Mesenchymal stem cell (in vitro differentiated cells and primary cell): ENCODE measurements at regions not wholly inside any gene's neighbourhood (a gene's known extent, or its start where the extent isn't known, plus 50 kb on each side); places are given as distances from the start of the nearest gene placed in this dataset.

Experiments
- DNase-seq: peaks from one replicate; pipeline ENCODE4 v3.0.0-alpha.2; 2013
- H2AFZ ChIP-seq: one replicate; pipeline ENCODE4 v1.6.1; 2013; ENCODE audit warnings: low read depth, mild to moderate bottlenecking, control low read depth, inconsistent platforms, low read length, moderate library complexity
- H2AK5ac ChIP-seq: 2 replicates; pipeline ENCODE4 v1.6.1; 2013; ENCODE audit warnings: low read length, moderate library complexity, mild to moderate bottlenecking, inconsistent platforms; ENCODE audit not compliant: severe bottlenecking
- H2BK120ac ChIP-seq: one replicate; pipeline ENCODE4 v1.6.1; 2013; ENCODE audit warnings: low read depth, mild to moderate bottlenecking, inconsistent platforms, low read length, moderate library complexity
- H2BK12ac ChIP-seq, 2 experiments: one replicate each; pipeline ENCODE4 v1.6.1; 2013; ENCODE audit warnings: inconsistent platforms in 2 of 2, low read length in 2 of 2, mild to moderate bottlenecking in 2 of 2, moderate library complexity in 2 of 2, control low read depth in 1 of 2
- H2BK15ac ChIP-seq: one replicate; pipeline ENCODE4 v1.6.1; 2013; ENCODE audit warnings: mild to moderate bottlenecking, low read depth, inconsistent platforms; ENCODE audit not compliant: poor library complexity, severe bottlenecking
- H2BK5ac ChIP-seq: 2 replicates; pipeline ENCODE4 v1.6.1; 2013; ENCODE audit warnings: low read depth, mild to moderate bottlenecking, low read length, control low read depth, inconsistent platforms; ENCODE audit not compliant: poor library complexity, severe bottlenecking
- H3K14ac ChIP-seq, 2 experiments: one replicate each; pipeline ENCODE4 v1.6.1; 2013; ENCODE audit warnings: inconsistent platforms in 2 of 2, low read length in 2 of 2, control low read depth in 1 of 2, mild to moderate bottlenecking in 1 of 2, moderate library complexity in 1 of 2
- H3K18ac ChIP-seq, 2 experiments: one replicate each; pipeline ENCODE4 v1.6.1; 2013; ENCODE audit warnings: inconsistent platforms in 2 of 2, low read length in 2 of 2, control low read depth in 1 of 2, low read depth in 1 of 2, mild to moderate bottlenecking in 1 of 2
- H3K23ac ChIP-seq, 2 experiments: one replicate each; pipeline ENCODE4 v1.6.1; 2013; ENCODE audit warnings: inconsistent platforms in 2 of 2, low read length in 2 of 2, mild to moderate bottlenecking in 2 of 2, moderate library complexity in 2 of 2, control low read depth in 1 of 2
- H3K27ac ChIP-seq: 2 replicates; pipeline ENCODE4 v1.5.1; 2013; ENCODE audit warnings: mild to moderate bottlenecking, moderate library complexity, low read length, control low read depth, inconsistent platforms; ENCODE audit not compliant: poor library complexity, severe bottlenecking
- H3K27me3 ChIP-seq, 2 experiments: 2 replicates each; pipeline versions ENCODE4 v1.6.1 to v1.7.0; 2013; ENCODE audit warnings: low read length in 2 of 2, mild to moderate bottlenecking in 2 of 2, moderate library complexity in 2 of 2, control low read depth in 1 of 2, inconsistent platforms in 1 of 2; ENCODE audit not compliant: control insufficient read depth in 1 of 2, insufficient read depth in 1 of 2
- H3K36me3 ChIP-seq, 2 experiments: 2 replicates each; pipeline versions ENCODE4 v1.6.1 to v1.7.0; 2013; ENCODE audit warnings: low read length in 2 of 2, control low read depth in 1 of 2, inconsistent platforms in 1 of 2, low read depth in 1 of 2, mild to moderate bottlenecking in 1 of 2; ENCODE audit not compliant: insufficient read depth in 2 of 2, control insufficient read depth in 1 of 2
- H3K4ac ChIP-seq, 2 experiments: one replicate each; pipeline ENCODE4 v1.6.1; 2013; ENCODE audit warnings: inconsistent platforms in 2 of 2, low read length in 2 of 2, mild to moderate bottlenecking in 2 of 2, moderate library complexity in 2 of 2, control low read depth in 1 of 2, low read depth in 1 of 2
- H3K4me1 ChIP-seq: 2 replicates; pipeline ENCODE4 v1.6.1; 2013; ENCODE audit warnings: low read depth, low read length, control low read depth; ENCODE audit not compliant: control insufficient read depth, insufficient read depth
- H3K4me2 ChIP-seq: 2 replicates; pipeline ENCODE4 v1.6.1; 2013; ENCODE audit warnings: low read length, mild to moderate bottlenecking, inconsistent platforms; ENCODE audit not compliant: poor library complexity, severe bottlenecking
- H3K4me3 ChIP-seq, 2 experiments: 2 replicates each; pipeline versions ENCODE4 v1.5.1 to v1.7.0; 2013; ENCODE audit warnings: low read length in 2 of 2, mild to moderate bottlenecking in 2 of 2, control low read depth in 1 of 2, low read depth in 1 of 2; ENCODE audit not compliant: insufficient read depth in 1 of 2
- H3K79me1 ChIP-seq: replicated peaks from 2 replicates; pipeline ENCODE4 v1.6.1; 2013; ENCODE audit warnings: mild to moderate bottlenecking, control low read depth, low read length, inconsistent platforms; ENCODE audit not compliant: poor library complexity, severe bottlenecking
- H3K9ac ChIP-seq: 2 replicates; pipeline ENCODE4 v1.7.0; 2013; ENCODE audit warnings: mild to moderate bottlenecking, low read length, moderate library complexity
- H3K9me3 ChIP-seq: 2 replicates; pipeline ENCODE4 v1.7.0; 2013; ENCODE audit warnings: mild to moderate bottlenecking, low read length; ENCODE audit not compliant: control insufficient read depth
- H4K8ac ChIP-seq: one replicate; pipeline ENCODE4 v1.6.1; 2013; ENCODE audit warnings: inconsistent platforms, mild to moderate bottlenecking, low read length, moderate library complexity
- H4K91ac ChIP-seq: one replicate; pipeline ENCODE4 v1.6.1; 2013; ENCODE audit warnings: mild to moderate bottlenecking, low read length, inconsistent platforms
- WGBS: methylation state at CpG from one replicate; pipeline ENCODE4 v1.1.7; 2013; ENCODE audit warnings: mixed read lengths; 5-methylcytosine and 5-hydroxymethylcytosine counted together

DNA sequence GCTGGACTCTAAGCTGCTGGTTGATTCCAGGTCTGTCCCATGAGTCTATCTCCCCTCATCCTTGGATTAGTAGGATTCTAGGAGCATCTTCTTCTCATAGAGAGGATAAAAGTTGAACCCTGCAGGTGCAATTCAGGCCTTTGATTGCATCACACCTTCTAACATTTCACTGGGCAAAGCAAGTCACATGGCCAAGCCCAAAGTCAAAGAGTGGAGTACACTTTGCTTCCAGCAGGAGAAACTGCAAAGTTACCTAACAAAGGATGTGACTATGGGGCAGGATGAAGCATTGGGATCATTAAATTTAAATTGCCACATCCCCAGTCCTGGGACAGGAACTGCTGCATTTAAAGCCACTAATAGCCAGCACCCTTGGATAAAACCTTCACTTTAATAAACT, 51.0 kb upstream of the EGFLAM start:
- no peak overlapping the region for H2BK15ac ChIP-seq
- H3K4me1 ChIP-seq: no peaks in the 10 kb centered on the region
- no peak overlapping the region for H3K9ac ChIP-seq
- no peaks in the 10 kb centered on the region for H3K36me3 ChIP-seq
- H3K27ac ChIP-seq: no peak overlapping the region
- H2AK5ac ChIP-seq: no peak overlapping the region
- H3K4me2 ChIP-seq: no peak overlapping the region
- no peak overlapping the region for H3K14ac ChIP-seq
- H2BK5ac ChIP-seq: no peak overlapping the region
- no peak overlapping the region for H2AFZ ChIP-seq
- DNase-seq: peak; percentile 14
- H2BK120ac ChIP-seq: no peak overlapping the region
- H3K79me1 ChIP-seq: no peaks in the 10 kb centered on the region
- H3K9me3 ChIP-seq: peaks cover 3% of the 10 kb centered on the region
- no peak overlapping the region for H4K91ac ChIP-seq
- no peak overlapping the region for H3K4ac ChIP-seq
- no peak overlapping the region for H4K8ac ChIP-seq
- peaks cover 34 to 73% of the 10 kb centered on the region in 2 experiments for H3K27me3 ChIP-seq
- H3K23ac ChIP-seq: no peak overlapping the region
- no peak overlapping the region for H3K4me3 ChIP-seq
- H2BK12ac ChIP-seq: no peak overlapping the region
- H3K18ac ChIP-seq: no peak overlapping the region

DNA sequence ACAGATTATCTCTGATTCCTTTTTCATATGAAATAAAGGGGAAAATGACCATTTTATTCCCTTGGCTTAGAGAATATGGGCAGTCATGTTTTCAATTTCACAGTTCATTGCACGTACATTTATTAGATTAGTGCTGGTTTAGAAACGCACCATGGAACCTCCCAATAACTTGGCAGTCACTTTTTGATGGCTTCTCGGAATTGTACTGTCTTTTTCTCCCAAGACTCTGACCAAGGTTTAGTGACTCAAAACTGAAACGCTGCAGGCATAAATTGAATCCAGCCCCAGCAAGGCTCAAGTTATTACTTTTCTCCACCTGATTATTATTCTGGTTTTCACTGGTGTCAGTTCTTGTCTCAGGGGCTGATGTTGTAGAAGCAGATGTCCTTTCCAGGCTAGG, 55.6 kb upstream of the EGFLAM start:
- Histone ChIP-seq H2BK5ac (no peak overlapping the region), H3K23ac (no peak overlapping the region), H3K27me3 (peaks cover 35 to 77% of the 10 kb centered on the region in 2 experiments), H3K18ac (no peak overlapping the region), H2BK15ac (no peak overlapping the region), H3K4me2 (no peak overlapping the region), H2AK5ac (no peak overlapping the region), H3K4me1 (no peaks in the 10 kb centered on the region), H3K9me3 (no peaks in the 10 kb centered on the region), H4K91ac (no peak overlapping the region), H2AFZ (no peak overlapping the region), H3K36me3 (no peaks in the 10 kb centered on the region), H3K79me1 (no peaks in the 10 kb centered on the region), H3K4me3 (no peak overlapping the region), H3K4ac (no peak overlapping the region), H2BK12ac (no peak overlapping the region), H2BK120ac (no peak overlapping the region), H3K9ac (no peak overlapping the region), H3K27ac (no peak overlapping the region), H4K8ac (no peak overlapping the region), H3K14ac (no peak overlapping the region)
- DNase-seq: no peak
- WGBS: 83% methylated on average over 4 of the region's 4 CpGs

DNA sequence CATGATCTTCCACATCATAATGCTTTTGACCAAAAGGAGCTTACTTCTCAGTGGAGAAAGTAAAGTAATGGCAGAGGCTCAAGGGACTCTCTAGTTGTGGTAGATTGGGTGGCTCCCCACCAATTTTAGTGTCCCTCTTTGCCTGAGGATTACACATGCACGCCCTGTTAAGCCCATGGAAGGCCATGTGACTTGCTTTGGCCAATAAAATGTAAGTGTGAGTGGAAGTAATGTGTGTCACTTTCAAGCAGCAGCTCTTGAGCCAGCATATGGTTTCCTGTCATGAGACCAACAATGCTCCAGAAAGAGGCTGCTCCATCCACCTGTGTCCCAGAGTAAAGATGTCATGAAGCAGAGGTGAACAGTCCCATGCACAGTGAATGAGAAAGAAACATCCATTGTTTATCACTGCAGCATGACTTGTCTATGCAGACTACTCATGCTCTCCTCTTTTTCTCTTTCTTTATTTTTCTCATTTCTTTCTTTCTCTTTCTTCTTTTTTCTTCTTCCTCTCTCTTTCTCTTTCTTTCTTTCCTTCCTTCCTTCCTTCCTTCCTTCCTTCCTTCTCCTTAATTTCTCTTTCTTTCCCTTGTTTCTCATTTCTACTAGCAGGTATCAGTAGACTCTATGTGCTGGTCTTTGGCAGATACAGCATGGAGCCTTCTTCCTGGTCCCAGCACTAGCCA, 57.3 kb upstream of the EGFLAM start:
- no peak overlapping the region for H2AK5ac ChIP-seq
- no peak overlapping the region for H2BK15ac ChIP-seq
- WGBS: 52% methylated on average over 1 of the region's 1 CpG
- no peak overlapping the region for H2AFZ ChIP-seq
- no peak overlapping the region for H3K14ac ChIP-seq
- no peak overlapping the region for H2BK120ac ChIP-seq
- H2BK12ac ChIP-seq: no peak overlapping the region
- H3K36me3 ChIP-seq: no peaks in the 10 kb centered on the region
- no peaks in the 10 kb centered on the region for H3K9me3 ChIP-seq
- no peak overlapping the region for H4K8ac ChIP-seq
- no peak overlapping the region for H3K9ac ChIP-seq
- H3K4me1 ChIP-seq: no peaks in the 10 kb centered on the region
- no peak overlapping the region for H3K4me2 ChIP-seq
- H3K18ac ChIP-seq: no peak overlapping the region
- H3K4me3 ChIP-seq: no peak overlapping the region
- peaks cover 40 to 68% of the 10 kb centered on the region in 2 experiments for H3K27me3 ChIP-seq
- H3K79me1 ChIP-seq: no peaks in the 10 kb centered on the region
- no peak overlapping the region for H3K4ac ChIP-seq
- no peak for DNase-seq
- no peak overlapping the region for H4K91ac ChIP-seq
- H2BK5ac ChIP-seq: no peak overlapping the region
- H3K27ac ChIP-seq: no peak overlapping the region
- H3K23ac ChIP-seq: no peak overlapping the region

DNA sequence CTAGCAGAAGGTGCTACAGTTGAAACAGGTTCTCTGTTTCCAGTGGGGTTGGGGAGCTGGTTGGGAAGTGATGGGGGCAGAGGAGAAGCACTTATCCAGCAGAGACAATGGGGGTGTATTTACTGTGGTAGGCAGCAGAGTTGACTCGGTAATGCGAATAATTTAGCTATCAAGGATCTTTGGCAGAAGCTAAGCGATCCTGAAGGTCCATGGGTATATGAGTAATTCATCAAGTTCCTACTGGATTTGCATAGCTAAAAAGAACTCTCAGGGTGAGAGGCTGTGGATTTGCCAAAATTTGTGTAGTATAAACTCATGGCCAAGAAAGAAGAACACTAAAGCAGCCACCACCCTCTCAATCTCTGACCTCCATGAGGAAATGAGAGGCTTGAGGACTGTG, 61.2 kb upstream of the EGFLAM start:
- Histone ChIP-seq H3K27ac (no peak overlapping the region), H2BK15ac (no peak overlapping the region)
- WGBS: 85% methylated on average over 3 of the region's 3 CpGs

More for the DNA sequence above, 61.2 kb upstream of the EGFLAM start:
- DNase-seq: no peak
- Histone ChIP-seq H3K9ac (no peak overlapping the region), H3K4me3 (no peak overlapping the region), H3K14ac (no peak overlapping the region), H3K4ac (no peak overlapping the region), H2BK120ac (no peak overlapping the region), H3K4me1 (no peaks in the 10 kb centered on the region), H2BK5ac (no peak overlapping the region), H4K8ac (no peak overlapping the region), H3K18ac (no peak overlapping the region), H3K27me3 (peaks cover 43 to 62% of the 10 kb centered on the region in 2 experiments), H3K9me3 (no peaks in the 10 kb centered on the region), H3K36me3 (no peaks in the 10 kb centered on the region), H4K91ac (no peak overlapping the region), H2AK5ac (no peak overlapping the region), H2AFZ (no peak overlapping the region), H3K4me2 (no peak overlapping the region), H2BK12ac (peak overlapping the region in 1 of 2 experiments; percentile 21), H3K79me1 (no peaks in the 10 kb centered on the region), H3K23ac (no peak overlapping the region)
